ENCODE measurements at regions not wholly inside any gene's neighbourhood (a gene's known extent, or its start where the extent isn't known, plus 50 kb on each side); places are given as distances from the start of the nearest gene placed in this dataset.

DNA sequence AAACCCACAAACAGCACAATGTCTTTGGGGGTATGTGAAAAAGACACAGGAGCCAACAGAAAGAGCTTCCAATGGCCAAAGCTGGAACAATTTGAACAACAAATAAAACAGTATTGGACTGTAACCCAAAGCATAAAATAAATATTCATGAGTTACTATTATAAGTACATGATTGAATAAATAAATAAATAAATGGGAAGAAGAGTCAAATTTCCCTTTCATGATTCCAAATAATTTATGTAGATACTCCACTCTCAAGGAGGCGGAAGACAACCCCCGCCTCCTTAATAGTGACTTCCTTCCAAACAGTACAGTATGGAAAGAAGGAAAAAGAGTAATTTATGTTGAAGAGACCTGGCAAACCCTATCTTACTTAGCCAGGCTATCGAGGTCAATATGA, 124.4 kb upstream of the P2RY1 start:
- TF ChIP-seq CEBPB (IDR thresholded peaks at IDR 0.05) (no peak), ZBTB7A (IDR thresholded peaks at IDR 0.05; ENCODE audit: low read depth) (no peak), RAD21 (IDR thresholded peaks at IDR 0.05; ENCODE audit: low read depth) (no peak), TAF1 (IDR thresholded peaks at IDR 0.05; ENCODE audit: low read depth) (no peak), TEAD4 (IDR thresholded peaks at IDR 0.05) (no peak), CREB1 (IDR thresholded peaks at IDR 0.05; ENCODE audit: low read depth) (no peak), EP300 (IDR thresholded peaks at IDR 0.05; ENCODE audit: borderline replicate concordance) (no peak), NFIC (IDR thresholded peaks at IDR 0.05) (no peak), TCF12 (IDR thresholded peaks at IDR 0.05; ENCODE audit: low read depth) (no peak), YY1 (IDR thresholded peaks at IDR 0.05; ENCODE audit: low read depth) (no peak)
- TF ChIP-seq, protein P1, sequence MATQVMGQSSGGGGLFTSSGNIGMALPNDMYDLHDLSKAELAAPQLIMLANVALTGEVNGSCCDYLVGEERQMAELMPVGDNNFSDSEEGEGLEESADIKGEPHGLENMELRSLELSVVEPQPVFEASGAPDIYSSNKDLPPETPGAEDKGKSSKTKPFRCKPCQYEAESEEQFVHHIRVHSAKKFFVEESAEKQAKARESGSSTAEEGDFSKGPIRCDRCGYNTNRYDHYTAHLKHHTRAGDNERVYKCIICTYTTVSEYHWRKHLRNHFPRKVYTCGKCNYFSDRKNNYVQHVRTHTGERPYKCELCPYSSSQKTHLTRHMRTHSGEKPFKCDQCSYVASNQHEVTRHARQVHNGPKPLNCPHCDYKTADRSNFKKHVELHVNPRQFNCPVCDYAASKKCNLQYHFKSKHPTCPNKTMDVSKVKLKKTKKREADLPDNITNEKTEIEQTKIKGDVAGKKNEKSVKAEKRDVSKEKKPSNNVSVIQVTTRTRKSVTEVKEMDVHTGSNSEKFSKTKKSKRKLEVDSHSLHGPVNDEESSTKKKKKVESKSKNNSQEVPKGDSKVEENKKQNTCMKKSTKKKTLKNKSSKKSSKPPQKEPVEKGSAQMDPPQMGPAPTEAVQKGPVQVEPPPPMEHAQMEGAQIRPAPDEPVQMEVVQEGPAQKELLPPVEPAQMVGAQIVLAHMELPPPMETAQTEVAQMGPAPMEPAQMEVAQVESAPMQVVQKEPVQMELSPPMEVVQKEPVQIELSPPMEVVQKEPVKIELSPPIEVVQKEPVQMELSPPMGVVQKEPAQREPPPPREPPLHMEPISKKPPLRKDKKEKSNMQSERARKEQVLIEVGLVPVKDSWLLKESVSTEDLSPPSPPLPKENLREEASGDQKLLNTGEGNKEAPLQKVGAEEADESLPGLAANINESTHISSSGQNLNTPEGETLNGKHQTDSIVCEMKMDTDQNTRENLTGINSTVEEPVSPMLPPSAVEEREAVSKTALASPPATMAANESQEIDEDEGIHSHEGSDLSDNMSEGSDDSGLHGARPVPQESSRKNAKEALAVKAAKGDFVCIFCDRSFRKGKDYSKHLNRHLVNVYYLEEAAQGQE (IDR thresholded peaks at IDR 0.05; ENCODE audit: low read depth) = no peak
- TF ChIP-seq, protein P2, sequence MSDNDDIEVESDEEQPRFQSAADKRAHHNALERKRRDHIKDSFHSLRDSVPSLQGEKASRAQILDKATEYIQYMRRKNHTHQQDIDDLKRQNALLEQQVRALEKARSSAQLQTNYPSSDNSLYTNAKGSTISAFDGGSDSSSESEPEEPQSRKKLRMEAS (IDR thresholded peaks at IDR 0.05) = no peak
